HuH-7 (cell line): ENCODE measurements at regions not wholly inside any gene's neighbourhood (a gene's known extent, or its start where the extent isn't known, plus 50 kb on each side); places are given as distances from the start of the nearest gene placed in this dataset.
"Not testable (repeated sequence)": the region's sequence is repeated elsewhere in the genome, so short reads cannot be mapped to it uniquely, and the experiment has no call there.

Experiments used
- DNase-seq: peaks from one replicate; pipeline ENCODE4 v3.0.0; 2011; ENCODE audit warnings: low spot score

DNA sequence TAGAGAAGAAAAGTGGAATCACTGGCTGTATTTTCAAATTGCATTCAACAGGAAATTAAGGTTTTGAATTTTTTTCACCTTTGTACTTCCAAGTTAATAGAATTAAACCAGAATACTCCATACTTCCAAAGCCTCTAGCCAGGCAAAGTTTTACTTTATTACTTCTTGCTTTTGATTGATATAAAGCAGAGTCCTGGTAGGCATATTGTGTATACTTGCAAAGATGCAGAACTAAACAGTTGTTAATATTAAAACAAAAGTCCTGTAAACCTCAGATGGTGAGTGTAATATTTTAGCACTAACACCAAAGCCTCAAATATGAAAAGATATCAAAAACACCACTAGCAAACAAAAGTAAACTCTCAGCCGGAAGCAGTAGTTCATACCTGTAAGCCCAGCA is 107.2 kb upstream of the C2CD4B start:
- no peak for DNase-seq

GRCh38 chr15:62275831-62276230 is 110.7 kb upstream of the C2CD4B start:
- no peak for DNase-seq

GRCh38 chr15:62277816-62278394 is 112.8 kb upstream of the C2CD4B start:
- DNase-seq, result no peak

- DNase-seq, result no peak
These were observed 113.4 kb upstream of the C2CD4B start for GRCh38 chr15:62278534-62278933.

DNA sequence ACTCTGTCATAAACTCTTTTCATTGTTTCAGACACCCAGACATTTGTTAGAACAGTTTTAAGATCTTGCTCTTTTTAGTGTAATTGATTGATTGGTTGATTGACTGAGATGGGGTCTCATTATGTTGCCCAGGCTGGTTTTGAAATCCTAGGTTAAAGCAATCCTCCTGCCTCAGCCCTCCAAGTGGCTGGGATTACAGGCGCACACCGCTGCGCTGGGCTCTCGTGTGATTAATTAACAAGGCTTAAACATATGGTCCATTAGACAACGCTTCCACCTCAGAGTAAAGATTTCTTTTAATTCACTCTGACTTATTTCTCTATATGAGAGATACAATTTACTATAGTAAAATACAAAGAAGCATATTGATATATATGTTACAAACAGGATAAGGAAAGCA is 114.0 kb upstream of the C2CD4B start:
- DNase-seq, result no peak

DNA sequence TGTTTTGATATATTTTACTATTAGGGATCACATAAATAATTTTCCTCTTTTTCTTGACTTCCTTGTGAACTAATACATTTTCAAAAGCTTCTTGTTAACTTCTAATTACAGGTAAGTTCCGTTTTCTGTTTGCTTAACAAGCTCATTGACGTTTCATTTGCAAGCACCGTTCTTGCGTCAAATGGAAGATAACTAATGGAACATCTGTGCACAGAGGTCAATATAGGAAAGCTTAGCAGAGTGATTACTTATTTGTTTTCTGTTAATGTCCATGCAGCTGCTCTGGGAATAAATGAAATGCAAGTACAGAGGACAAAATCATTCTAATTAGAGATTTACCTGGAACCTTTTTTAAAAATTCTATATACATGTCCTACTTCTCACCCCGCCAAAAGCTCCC is 115.5 kb upstream of the C2CD4B start:
- no peak for DNase-seq

GRCh38 chr15:62281801-62282200 is 116.7 kb upstream of the C2CD4B start:
- DNase-seq, result not testable (repeated sequence)

DNA sequence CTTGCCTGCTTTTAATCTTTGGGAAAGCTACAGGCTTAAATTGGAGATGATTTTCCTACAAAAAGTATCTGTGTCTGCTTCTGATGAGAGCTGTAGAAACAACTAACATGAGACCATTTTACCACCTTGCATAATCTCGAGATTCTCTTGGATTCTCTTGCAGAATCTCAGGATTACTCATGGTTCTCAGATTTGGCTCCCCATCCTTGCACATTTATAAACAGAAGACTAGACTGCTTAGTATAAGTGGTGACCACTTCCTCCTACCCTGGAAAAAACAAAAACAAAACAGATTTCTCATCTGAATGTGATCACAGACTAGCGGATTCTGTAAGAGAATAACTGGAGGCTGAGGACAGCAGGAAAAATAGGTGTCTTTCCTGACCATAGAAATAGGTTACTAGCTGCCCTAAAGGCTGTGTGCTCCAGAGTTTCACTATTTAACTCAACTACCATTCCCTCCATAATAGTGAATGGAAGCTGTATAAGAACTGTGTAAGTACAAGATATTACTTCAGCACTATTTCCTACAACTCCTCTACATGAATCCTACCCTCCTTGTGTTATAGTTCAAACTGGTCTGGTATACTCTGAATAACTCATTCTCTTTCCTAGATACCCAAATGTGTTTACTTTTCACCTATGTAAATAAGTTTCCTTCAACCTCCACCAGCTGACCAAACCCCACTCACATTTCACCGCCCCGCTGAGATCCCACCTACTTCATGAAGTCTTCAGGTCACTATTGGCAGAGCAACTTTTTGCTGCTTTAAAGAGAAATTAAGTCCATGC is 122.2 kb upstream of the C2CD4B start:
- DNase-seq, result peak; percentile 13

GRCh38 chr15:62288361-62289017 is 123.4 kb upstream of the C2CD4B start:
- DNase-seq, result peak; percentile 14

DNA sequence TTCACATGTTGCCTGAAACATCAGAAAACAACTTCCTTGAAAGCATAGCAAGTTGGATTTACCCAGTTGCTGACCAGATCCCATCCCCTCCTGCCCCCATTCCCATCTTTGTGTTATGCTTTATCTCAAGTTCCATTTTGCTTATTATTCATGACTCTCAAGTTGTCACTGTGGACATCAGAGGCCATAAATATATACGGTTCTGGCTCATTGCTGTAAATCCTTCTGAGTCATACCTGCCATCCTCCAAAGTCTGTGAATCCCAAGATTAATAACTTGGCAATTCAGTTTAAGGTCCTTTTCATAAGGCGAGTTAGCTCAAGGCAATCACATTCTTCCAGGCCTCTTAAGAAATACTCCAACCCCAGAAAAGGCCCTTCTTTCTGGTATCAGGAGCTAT is 126.2 kb upstream of the C2CD4B start:
- no peak for DNase-seq

DNA sequence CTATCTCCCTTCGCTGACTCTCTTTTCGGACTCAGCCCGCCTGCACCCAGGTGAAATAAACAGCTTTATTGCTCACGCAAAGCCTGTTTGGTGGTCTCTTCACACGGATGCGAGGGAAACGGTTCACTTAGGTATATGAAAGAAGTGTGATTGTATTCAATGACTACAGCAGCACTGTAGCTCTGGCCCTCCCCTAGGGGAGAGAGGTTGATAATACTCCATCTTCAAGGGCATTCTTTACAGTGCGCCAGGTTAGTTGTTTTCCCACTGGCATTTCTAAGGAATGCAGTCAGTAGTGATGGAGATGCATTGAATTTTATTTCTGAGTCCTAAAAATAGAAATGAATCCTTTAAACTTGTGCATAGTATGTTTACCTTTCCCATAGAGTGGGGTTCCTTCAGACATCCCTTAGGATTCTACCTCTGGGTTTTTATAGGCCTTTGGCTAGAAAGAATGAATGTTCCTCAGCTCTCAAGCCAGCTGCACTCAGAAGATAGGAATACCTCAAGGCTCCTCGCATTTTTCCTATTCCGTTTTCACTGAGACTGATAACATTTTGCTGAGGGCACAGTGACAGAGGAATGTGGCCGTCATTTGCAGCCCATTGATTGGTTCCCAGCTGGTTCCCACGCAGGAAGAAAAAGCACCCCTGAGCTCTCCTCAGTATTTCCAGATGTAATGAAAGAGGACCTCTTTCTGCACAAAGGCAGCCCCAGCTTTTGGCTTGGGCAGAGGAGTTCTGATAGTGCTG is 131.8 kb upstream of the C2CD4B start:
- no peak for DNase-seq

GRCh38 chr15:62297522-62297921 is 132.4 kb upstream of the C2CD4B start:
- no peak for DNase-seq

- no peak for DNase-seq
These were observed 132.8 kb upstream of the C2CD4B start for GRCh38 chr15:62297933-62298332.

GRCh38 chr15:62298811-62299210 is 133.7 kb upstream of the C2CD4B start:
- DNase-seq, result no peak

DNA sequence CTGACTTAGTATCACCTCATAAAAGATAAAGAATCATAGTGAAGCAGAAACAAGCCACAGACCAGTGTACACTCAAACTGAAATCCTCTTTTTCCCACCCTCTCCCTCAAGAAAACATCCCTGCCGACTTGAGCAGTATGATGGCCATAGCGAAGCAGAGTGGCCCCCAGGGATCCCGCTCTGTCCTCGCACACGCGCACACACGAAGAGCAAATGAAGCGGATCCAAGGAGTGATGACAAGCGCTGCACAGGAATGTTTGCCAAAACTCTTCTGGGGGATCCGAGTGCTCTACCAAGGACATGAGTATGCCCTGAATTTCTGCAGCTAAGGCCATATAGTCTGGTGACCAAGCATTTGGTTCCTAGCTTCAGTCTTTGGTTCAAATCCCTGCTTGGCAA is 134.5 kb upstream of the C2CD4B start:
- DNase-seq, result no peak

- DNase-seq, result no peak
These were observed 137.0 kb upstream of the C2CD4B start for GRCh38 chr15:62301993-62302675.

DNA sequence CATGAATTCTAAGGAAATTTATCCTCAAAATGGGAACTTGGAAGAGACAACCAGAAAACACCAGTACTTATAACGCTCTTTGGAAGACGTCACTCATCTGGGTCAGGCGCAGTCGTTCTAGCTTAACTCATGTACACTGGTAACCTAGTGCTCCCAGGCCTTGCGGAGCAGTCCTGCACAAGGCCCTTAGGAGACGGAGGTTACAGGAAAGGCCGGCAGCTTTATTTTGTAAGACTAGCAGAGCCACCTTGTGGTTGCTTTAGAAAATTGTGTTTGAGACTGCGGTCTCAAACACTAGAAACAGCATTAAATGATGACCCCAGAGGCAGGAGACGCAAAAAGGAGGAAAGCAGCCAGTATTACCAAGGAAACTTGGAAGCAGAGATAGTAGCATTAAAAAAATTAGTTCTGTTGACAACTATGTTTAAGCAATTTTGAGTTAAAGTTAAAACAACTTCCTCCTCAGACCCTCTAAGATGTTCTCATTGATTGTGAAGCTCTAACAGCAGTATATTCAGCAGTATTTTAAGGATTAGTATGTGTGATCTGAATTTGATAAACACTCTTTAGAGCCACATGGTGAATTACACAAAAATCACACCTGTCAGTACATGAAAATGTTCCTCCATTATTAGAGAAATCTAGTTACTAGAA is 141.9 kb upstream of the C2CD4B start:
- peak; percentile 74 for DNase-seq

- no peak for DNase-seq
These were observed 142.5 kb upstream of the C2CD4B start for GRCh38 chr15:62307551-62307950.

DNA sequence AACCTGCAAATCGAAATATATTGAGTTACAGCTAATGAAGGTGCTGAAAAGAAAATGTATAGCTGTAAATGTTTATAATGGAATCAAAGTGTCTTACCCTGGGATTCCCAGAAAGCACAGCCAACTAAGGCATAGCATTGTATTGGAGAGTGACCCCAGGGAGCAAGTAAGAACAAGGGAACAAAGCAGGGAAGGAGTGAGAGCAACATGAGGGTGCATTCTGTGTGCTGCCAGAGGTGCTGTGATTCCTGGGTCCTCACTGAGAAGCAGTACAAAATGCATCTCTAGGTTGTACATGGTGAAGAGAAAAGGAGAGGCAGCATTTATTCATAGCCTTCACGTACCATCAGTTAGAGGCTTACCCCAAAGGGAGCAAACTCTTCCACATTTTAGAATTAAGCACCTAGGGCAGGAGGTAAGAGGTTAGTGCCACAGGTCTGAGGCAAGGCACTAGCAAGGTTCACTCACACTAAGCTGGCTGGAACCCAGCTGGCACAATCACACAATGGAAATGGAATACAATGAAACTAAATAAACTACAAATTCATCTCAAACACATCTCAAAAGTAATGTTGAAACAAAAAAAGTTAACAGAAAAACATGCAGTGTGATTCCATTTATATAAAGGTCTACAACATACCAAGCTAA is 151.5 kb upstream of the C2CD4B start:
- DNase-seq, result no peak

- no peak for DNase-seq
These were observed 155.2 kb upstream of the C2CD4B start for GRCh38 chr15:62320259-62320658.

GRCh38 chr15:62323353-62323890 is 158.3 kb upstream of the C2CD4B start:
- DNase-seq, result no peak
